ENCODE measurements at regions not wholly inside any gene's neighbourhood (a gene's known extent, or its start where the extent isn't known, plus 50 kb on each side); places are given as distances from the start of the nearest gene placed in this dataset.

DNA sequence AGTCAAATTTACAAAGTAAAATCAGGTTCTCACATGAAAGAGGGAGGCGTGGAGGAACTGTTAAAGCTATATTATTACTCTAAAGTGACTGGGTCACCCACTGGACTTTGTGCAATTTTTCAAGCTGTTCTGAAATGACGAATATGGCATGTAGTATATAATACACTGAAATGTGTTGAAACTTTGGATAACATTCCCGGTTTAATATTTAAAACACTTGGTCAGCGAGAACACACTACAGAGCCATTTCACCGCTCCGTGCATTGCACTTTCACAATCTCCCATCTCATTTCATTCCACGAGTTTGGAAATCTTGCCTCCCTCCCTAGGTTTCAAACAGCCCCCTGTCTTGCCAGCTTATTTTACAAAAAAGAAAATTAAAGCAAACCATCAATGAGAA lies 337.9 kb downstream of the WDR11 start:
- TF ChIP-seq CTCF (IDR thresholded peaks at IDR 0.05) = no peak
- no peak for TF ChIP-seq POLR2A (IDR thresholded peaks at IDR 0.05)
